ENCODE measurements at regions not wholly inside any gene's neighbourhood (a gene's known extent, or its start where the extent isn't known, plus 50 kb on each side); places are given as distances from the start of the nearest gene placed in this dataset.

- no peak for DNase-seq
Observed at GRCh38 chr18:78309924-78310323, 669.7 kb upstream of the SALL3 start.

- DNase-seq, result no peak
Observed at GRCh38 chr18:78319264-78319663, 660.4 kb upstream of the SALL3 start.

- no peak for DNase-seq
Observed at GRCh38 chr18:78319961-78320360, 659.7 kb upstream of the SALL3 start.

- DNase-seq, result no peak
Observed at GRCh38 chr18:78321402-78321801, 658.2 kb upstream of the SALL3 start.

- no peak for DNase-seq
Observed at GRCh38 chr18:78323453-78324197, 656.0 kb upstream of the SALL3 start.

GRCh38 chr18:78327643-78328042 is 652.0 kb upstream of the SALL3 start:
- no peak for DNase-seq

- no peak for DNase-seq
Observed at GRCh38 chr18:78330766-78331165, 648.9 kb upstream of the SALL3 start.

GRCh38 chr18:78352910-78353309 is 626.7 kb upstream of the SALL3 start:
- DNase-seq, result no peak

- DNase-seq, result no peak
Observed at GRCh38 chr18:78362198-78362597, 617.4 kb upstream of the SALL3 start.

- DNase-seq, result no peak
Observed at GRCh38 chr18:78363556-78364387, 615.8 kb upstream of the SALL3 start.

- no peak for DNase-seq
Observed at GRCh38 chr18:78364388-78364960, 615.1 kb upstream of the SALL3 start.

GRCh38 chr18:78367996-78368395 is 611.6 kb upstream of the SALL3 start:
- no peak for DNase-seq

GRCh38 chr18:78368726-78369125 is 610.9 kb upstream of the SALL3 start:
- no peak for DNase-seq

- DNase-seq, result no peak
Observed at GRCh38 chr18:78376046-78376445, 603.6 kb upstream of the SALL3 start.

- no peak for DNase-seq
Observed at GRCh38 chr18:78378403-78378802, 601.2 kb upstream of the SALL3 start.

GRCh38 chr18:78378983-78379382 is 600.6 kb upstream of the SALL3 start:
- DNase-seq, result no peak

GRCh38 chr18:78390348-78390951 is 589.2 kb upstream of the SALL3 start:
- DNase-seq, result no peak

GRCh38 chr18:78390952-78391348 is 588.7 kb upstream of the SALL3 start:
- no peak for DNase-seq

- DNase-seq, result no peak
Observed at GRCh38 chr18:78393086-78393862, 586.3 kb upstream of the SALL3 start.

- no peak for DNase-seq
Observed at GRCh38 chr18:78396077-78396476, 583.5 kb upstream of the SALL3 start.

GRCh38 chr18:78396756-78397155 is 582.9 kb upstream of the SALL3 start:
- no peak for DNase-seq

- DNase-seq, result no peak
Observed at GRCh38 chr18:78399992-78400503, 579.6 kb upstream of the SALL3 start.
